HG03442 (cell line): ENCODE measurements at regions not wholly inside any gene's neighbourhood (a gene's known extent, or its start where the extent isn't known, plus 50 kb on each side); places are given as distances from the start of the nearest gene placed in this dataset.

Source experiments
- ATAC-seq: cut with Tn5 transposase; IDR thresholded peaks from one replicate; pipeline ENCODE4 v1.9.1; 2021; ENCODE audit warnings: mild to moderate bottlenecking, moderate library complexity; ENCODE audit not compliant: unreplicated experiment

GRCh38 chr6:12420626-12421025 lies 130.5 kb downstream of the EDN1 start:
- no peak for ATAC-seq

- ATAC-seq: no peak
These were observed 131.4 kb downstream of the EDN1 start for GRCh38 chr6:12421596-12421995.

GRCh38 chr6:12422848-12423247 lies 132.7 kb downstream of the EDN1 start:
- ATAC-seq: no peak

GRCh38 chr6:12423832-12424231 lies 133.7 kb downstream of the EDN1 start:
- ATAC-seq: no peak

- no peak for ATAC-seq
These were observed 136.0 kb downstream of the EDN1 start for GRCh38 chr6:12426121-12426520.

- no peak for ATAC-seq
These were observed 140.9 kb downstream of the EDN1 start for GRCh38 chr6:12431023-12431422.

GRCh38 chr6:12436224-12436623 lies 146.1 kb downstream of the EDN1 start:
- no peak for ATAC-seq

GRCh38 chr6:12436683-12437082 lies 146.5 kb downstream of the EDN1 start:
- ATAC-seq: no peak

- ATAC-seq: no peak
These were observed 149.1 kb downstream of the EDN1 start for GRCh38 chr6:12439296-12439695.

- no peak for ATAC-seq
These were observed 150.8 kb downstream of the EDN1 start for GRCh38 chr6:12440981-12441380.

GRCh38 chr6:12442455-12442854 lies 152.3 kb downstream of the EDN1 start:
- ATAC-seq: no peak

- ATAC-seq: no peak
These were observed 156.2 kb downstream of the EDN1 start for GRCh38 chr6:12446394-12446793.

- no peak for ATAC-seq
These were observed 159.3 kb downstream of the EDN1 start for GRCh38 chr6:12449447-12449846.

- no peak for ATAC-seq
These were observed 160.3 kb downstream of the EDN1 start for GRCh38 chr6:12450467-12450866.

GRCh38 chr6:12456343-12456742 lies 166.2 kb downstream of the EDN1 start:
- ATAC-seq: no peak

- no peak for ATAC-seq
These were observed 166.9 kb downstream of the EDN1 start for GRCh38 chr6:12457094-12457493.

- ATAC-seq: no peak
These were observed 168.4 kb downstream of the EDN1 start for GRCh38 chr6:12458558-12458957.

- ATAC-seq: no peak
These were observed 169.9 kb downstream of the EDN1 start for GRCh38 chr6:12459945-12460661.

GRCh38 chr6:12467706-12468670 lies 177.8 kb downstream of the EDN1 start:
- ATAC-seq: no peak

- no peak for ATAC-seq
These were observed 182.5 kb downstream of the EDN1 start for GRCh38 chr6:12472601-12473038.

- no peak for ATAC-seq
These were observed 183.3 kb downstream of the EDN1 start for GRCh38 chr6:12473494-12473893.
